NOMO-1 (cell line): ENCODE measurements at regions not wholly inside any gene's neighbourhood (a gene's known extent, or its start where the extent isn't known, plus 50 kb on each side); places are given as distances from the start of the nearest gene placed in this dataset.

ENCODE experiments used
- DNase-seq, 2 experiments: peaks; one replicate each; lab custom pipeline; 2025; ENCODE audit not compliant: unreplicated experiment in 2 of 2; lab: John Stamatoyannopoulos, UW

- DNase-seq: peak in 1 of 2 experiments; percentile 4
These were observed 66.5 kb upstream of the CAND1 start for GRCh38 chr12:67202678-67203012.

- DNase-seq: no peak
These were observed 60.7 kb upstream of the CAND1 start for GRCh38 chr12:67208281-67209067.

GRCh38 chr12:67211029-67211428 lies 58.1 kb upstream of the CAND1 start:
- DNase-seq: no peak

GRCh38 chr12:67211494-67211893 lies 57.7 kb upstream of the CAND1 start:
- no peak for DNase-seq

GRCh38 chr12:67217647-67218046 lies 51.5 kb upstream of the CAND1 start:
- DNase-seq: no peak
